ENCODE measurements at regions not wholly inside any gene's neighbourhood (a gene's known extent, or its start where the extent isn't known, plus 50 kb on each side); places are given as distances from the start of the nearest gene placed in this dataset.
"Not testable (repeated sequence)": the region's sequence is repeated elsewhere in the genome, so short reads cannot be mapped to it uniquely, and the experiment has no call there.

DNA sequence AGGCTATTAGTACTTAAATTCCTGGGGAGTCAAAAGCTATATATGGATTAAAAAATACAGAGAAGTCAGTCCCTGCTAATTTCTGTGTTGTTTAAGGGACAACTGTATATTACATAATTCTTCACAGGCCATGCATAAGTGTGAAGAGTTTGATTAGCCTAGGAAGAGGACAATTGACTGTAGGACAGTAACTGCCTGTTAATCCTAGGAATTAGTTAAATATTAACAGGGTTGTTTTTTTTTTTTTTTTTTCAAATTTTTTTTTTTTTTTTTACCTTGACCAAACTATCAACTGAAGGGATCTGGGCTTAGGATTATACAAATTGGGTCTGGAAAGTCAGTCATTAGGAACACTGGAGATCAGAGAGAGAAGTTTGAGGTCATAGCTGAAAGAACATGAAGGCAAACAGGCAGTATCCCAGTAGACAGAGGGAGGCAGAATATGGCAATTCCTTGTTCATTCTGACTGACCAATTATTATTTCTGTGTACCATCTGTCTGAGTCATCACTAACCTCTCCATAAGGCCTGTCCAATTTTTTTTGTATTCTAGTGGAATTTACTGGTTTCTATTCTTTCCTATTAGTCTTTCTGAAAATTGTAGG lies 1139.2 kb downstream of the SORCS1 start:
- Histone ChIP-seq H3K79me2 (ENCODE audit: control insufficient read depth, insufficient read depth, low read length) (no peaks in the 10 kb centered on the region), H3K4me1 (ENCODE audit: control insufficient read depth, extremely low read depth, insufficient read depth, low read length) (no peaks in the 10 kb centered on the region), H3K4me2 (ENCODE audit: control insufficient read depth, extremely low read depth, insufficient read depth, low read depth, low read length) (no peak overlapping the region), H3K9ac (ENCODE audit: control insufficient read depth, extremely low read depth, insufficient read depth, low read length) (no peak overlapping the region), H3K36me3 (ENCODE audit: control insufficient read depth in 2 of 2, extremely low read depth in 1 of 2, insufficient read depth in 2 of 2, low read length in 2 of 2) (no peaks in the 10 kb centered on the region), H3K9me3 (ENCODE audit: control insufficient read depth, low read depth, low read length) (no peaks in the 10 kb centered on the region), H3K27me3 (ENCODE audit: control insufficient read depth, extremely low read depth, insufficient read depth, low read length) (no peaks in the 10 kb centered on the region), H2AFZ (ENCODE audit: control insufficient read depth, low read length) (no peak overlapping the region), H4K20me1 (ENCODE audit: control insufficient read depth, extremely low read depth, insufficient read depth, low read length) (no peaks in the 10 kb centered on the region), H3K9me1 (ENCODE audit: control insufficient read depth, extremely low read depth, insufficient read depth, low read length) (no peaks in the 10 kb centered on the region), H3K4me3 (ENCODE audit: control insufficient read depth in 2 of 3, extremely low read depth in 1 of 3, insufficient read depth in 2 of 3, low read depth in 1 of 3, low read length in 3 of 3) (no peak overlapping the region), H3K27ac (ENCODE audit: control insufficient read depth, insufficient read depth, low read length) (no peak overlapping the region)
- dilution Hi-C loops (cut with MboI; ENCODE audit: extremely low pct_ligation_motif_present, low sequenced_read_pairs), result no loop called here
- TF ChIP-seq, protein P1, sequence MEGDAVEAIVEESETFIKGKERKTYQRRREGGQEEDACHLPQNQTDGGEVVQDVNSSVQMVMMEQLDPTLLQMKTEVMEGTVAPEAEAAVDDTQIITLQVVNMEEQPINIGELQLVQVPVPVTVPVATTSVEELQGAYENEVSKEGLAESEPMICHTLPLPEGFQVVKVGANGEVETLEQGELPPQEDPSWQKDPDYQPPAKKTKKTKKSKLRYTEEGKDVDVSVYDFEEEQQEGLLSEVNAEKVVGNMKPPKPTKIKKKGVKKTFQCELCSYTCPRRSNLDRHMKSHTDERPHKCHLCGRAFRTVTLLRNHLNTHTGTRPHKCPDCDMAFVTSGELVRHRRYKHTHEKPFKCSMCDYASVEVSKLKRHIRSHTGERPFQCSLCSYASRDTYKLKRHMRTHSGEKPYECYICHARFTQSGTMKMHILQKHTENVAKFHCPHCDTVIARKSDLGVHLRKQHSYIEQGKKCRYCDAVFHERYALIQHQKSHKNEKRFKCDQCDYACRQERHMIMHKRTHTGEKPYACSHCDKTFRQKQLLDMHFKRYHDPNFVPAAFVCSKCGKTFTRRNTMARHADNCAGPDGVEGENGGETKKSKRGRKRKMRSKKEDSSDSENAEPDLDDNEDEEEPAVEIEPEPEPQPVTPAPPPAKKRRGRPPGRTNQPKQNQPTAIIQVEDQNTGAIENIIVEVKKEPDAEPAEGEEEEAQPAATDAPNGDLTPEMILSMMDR (optimal IDR thresholded peaks at IDR 0.05 in 1 of 3, IDR thresholded peaks at IDR 0.05 in 1 of 3, conservative IDR thresholded peaks at IDR 0.05 in 1 of 3; ENCODE audit: extremely low read depth in 1 of 3, insufficient read depth in 2 of 3, low read length in 3 of 3), result no peak
- no peak for TF ChIP-seq EZH2 (IDR thresholded peaks at IDR 0.05; ENCODE audit: low read length)
- FAIRE-seq, result no peak
- DNase-seq (ENCODE audit: low read depth, low spot score), result no peak

DNA sequence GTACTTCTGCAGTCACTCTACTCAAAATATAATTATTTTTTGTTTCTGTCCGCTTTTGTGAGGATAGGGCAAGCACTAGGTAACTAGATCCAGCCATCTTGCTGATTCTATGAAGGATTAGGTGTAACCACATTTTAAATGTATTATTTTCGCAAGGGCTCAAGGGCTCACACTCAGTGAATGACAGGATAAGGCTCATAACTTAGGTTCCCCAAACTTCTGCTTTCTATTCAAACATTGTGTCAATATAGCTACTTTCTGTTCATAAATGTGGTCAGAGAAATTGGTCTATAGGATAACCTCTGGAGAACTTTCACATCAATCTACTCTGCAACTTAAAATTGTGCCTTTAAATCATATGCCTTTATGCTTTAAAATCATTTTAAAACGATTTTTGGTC lies 1141.2 kb downstream of the SORCS1 start:
- no peak for FAIRE-seq
- Histone ChIP-seq H3K27me3 (ENCODE audit: control insufficient read depth, extremely low read depth, insufficient read depth, low read length) (no peaks in the 10 kb centered on the region), H3K27ac (ENCODE audit: control insufficient read depth, insufficient read depth, low read length) (no peak overlapping the region), H3K4me1 (ENCODE audit: control insufficient read depth, extremely low read depth, insufficient read depth, low read length) (no peaks in the 10 kb centered on the region), H3K9me3 (ENCODE audit: control insufficient read depth, low read depth, low read length) (no peaks in the 10 kb centered on the region), H3K79me2 (ENCODE audit: control insufficient read depth, insufficient read depth, low read length) (no peaks in the 10 kb centered on the region), H4K20me1 (ENCODE audit: control insufficient read depth, extremely low read depth, insufficient read depth, low read length) (no peaks in the 10 kb centered on the region), H3K4me3 (ENCODE audit: control insufficient read depth in 2 of 3, extremely low read depth in 1 of 3, insufficient read depth in 2 of 3, low read depth in 1 of 3, low read length in 3 of 3) (no peak overlapping the region), H3K9me1 (ENCODE audit: control insufficient read depth, extremely low read depth, insufficient read depth, low read length) (no peaks in the 10 kb centered on the region), H3K36me3 (ENCODE audit: control insufficient read depth in 2 of 2, extremely low read depth in 1 of 2, insufficient read depth in 2 of 2, low read length in 2 of 2) (no peaks in the 10 kb centered on the region), H3K9ac (ENCODE audit: control insufficient read depth, extremely low read depth, insufficient read depth, low read length) (no peak overlapping the region), H2AFZ (ENCODE audit: control insufficient read depth, low read length) (no peak overlapping the region), H3K4me2 (ENCODE audit: control insufficient read depth, extremely low read depth, insufficient read depth, low read depth, low read length) (no peak overlapping the region)
- dilution Hi-C loops (cut with MboI; ENCODE audit: extremely low pct_ligation_motif_present, low sequenced_read_pairs), result no loop called here
- no peak for TF ChIP-seq EZH2 (IDR thresholded peaks at IDR 0.05; ENCODE audit: low read length)
- TF ChIP-seq, protein P1 (optimal IDR thresholded peaks at IDR 0.05 in 1 of 3, IDR thresholded peaks at IDR 0.05 in 1 of 3, conservative IDR thresholded peaks at IDR 0.05 in 1 of 3; ENCODE audit: extremely low read depth in 1 of 3, insufficient read depth in 2 of 3, low read length in 3 of 3), result no peak
- DNase-seq (ENCODE audit: low read depth, low spot score), result no peak

DNA sequence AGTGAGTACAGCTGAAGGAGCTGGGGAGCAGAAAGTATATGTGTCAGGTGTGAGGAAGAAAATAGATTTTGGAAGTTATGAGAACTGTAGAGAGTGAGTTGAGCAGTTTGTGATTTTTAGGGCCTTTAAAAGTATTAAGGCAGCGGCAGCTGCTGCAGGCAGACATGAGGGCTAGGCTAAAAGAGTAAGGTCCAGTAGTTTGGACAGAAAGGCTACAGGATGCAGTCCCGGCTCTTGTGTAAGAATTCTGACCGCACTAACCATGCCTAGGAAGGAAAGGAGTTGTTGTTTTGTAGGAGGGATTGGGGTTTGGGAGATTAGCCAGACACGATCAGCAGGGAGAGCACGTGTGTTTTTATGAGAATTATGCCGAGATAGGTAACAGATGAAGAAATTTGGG lies 1144.9 kb downstream of the SORCS1 start:
- H3K4me1 ChIP-seq (ENCODE audit: control insufficient read depth, extremely low read depth, insufficient read depth, low read length); H3K9me3 ChIP-seq (ENCODE audit: control insufficient read depth, low read depth, low read length); dilution Hi-C loops (cut with MboI; ENCODE audit: extremely low pct_ligation_motif_present, low sequenced_read_pairs); H3K79me2 ChIP-seq (ENCODE audit: control insufficient read depth, insufficient read depth, low read length); H3K27me3 ChIP-seq (ENCODE audit: control insufficient read depth, extremely low read depth, insufficient read depth, low read length); H3K9ac ChIP-seq (ENCODE audit: control insufficient read depth, extremely low read depth, insufficient read depth, low read length); H3K27ac ChIP-seq (ENCODE audit: control insufficient read depth, insufficient read depth, low read length); DNase-seq (ENCODE audit: low read depth, low spot score); H3K4me2 ChIP-seq (ENCODE audit: control insufficient read depth, extremely low read depth, insufficient read depth, low read depth, low read length); H3K4me3 ChIP-seq (ENCODE audit: control insufficient read depth in 2 of 3, extremely low read depth in 1 of 3, insufficient read depth in 2 of 3, low read depth in 1 of 3, low read length in 3 of 3); FAIRE-seq; H2AFZ ChIP-seq (ENCODE audit: control insufficient read depth, low read length); H3K9me1 ChIP-seq (ENCODE audit: control insufficient read depth, extremely low read depth, insufficient read depth, low read length); H3K36me3 ChIP-seq (ENCODE audit: control insufficient read depth in 2 of 2, extremely low read depth in 1 of 2, insufficient read depth in 2 of 2, low read length in 2 of 2); H4K20me1 ChIP-seq (ENCODE audit: control insufficient read depth, extremely low read depth, insufficient read depth, low read length): not testable (repeated sequence)

All from keratinocyte (primary cell).